BE2C (cell line): ENCODE measurements at regions not wholly inside any gene's neighbourhood (a gene's known extent, or its start where the extent isn't known, plus 50 kb on each side); places are given as distances from the start of the nearest gene placed in this dataset.

Experiments used
- DNase-seq: peaks from one replicate; pipeline ENCODE4 v3.0.0-alpha.2; 2020
- H3K27me3 ChIP-seq: fragments of 250-450 bp; sonication (Bioruptor Pico); 2 replicates; pipeline ENCODE4 v1.5.1; 2020; ENCODE audit warnings: mild to moderate bottlenecking
- H3K36me3 ChIP-seq: fragments of 250-450 bp; sonication (Bioruptor Pico); 2 replicates; pipeline ENCODE4 v1.5.1; 2020; ENCODE audit warnings: mild to moderate bottlenecking
- H3K4me1 ChIP-seq: fragments of 250-450 bp; sonication (Bioruptor Pico); 2 replicates; pipeline ENCODE4 v1.5.1; 2020
- H3K4me3 ChIP-seq: 2 replicates; pipeline ENCODE4 v1.5.1; 2011; ENCODE audit warnings: low read depth, low read length
- H3K9me3 ChIP-seq: fragments of 250-450 bp; sonication (Bioruptor Pico); 2 replicates; pipeline ENCODE4 v1.5.1; 2020
- CTCF ChIP-seq: IDR thresholded peaks from 2 replicates; pipeline ENCODE4 v1.5.1; 2012; ENCODE audit warnings: mild to moderate bottlenecking, low read depth, low read length

- no peak for TF ChIP-seq CTCF
- no peaks in the 10 kb centered on the region for H3K9me3 ChIP-seq
- H3K4me1 ChIP-seq: no peaks in the 10 kb centered on the region
- H3K27me3 ChIP-seq: no peaks in the 10 kb centered on the region
- no peaks in the 10 kb centered on the region for H3K36me3 ChIP-seq
- no peak for DNase-seq
- H3K4me3 ChIP-seq: no peak overlapping the region
These were observed 68.3 kb upstream of the CLDN5 start for GRCh38 chr22:19592464-19592863.

DNA sequence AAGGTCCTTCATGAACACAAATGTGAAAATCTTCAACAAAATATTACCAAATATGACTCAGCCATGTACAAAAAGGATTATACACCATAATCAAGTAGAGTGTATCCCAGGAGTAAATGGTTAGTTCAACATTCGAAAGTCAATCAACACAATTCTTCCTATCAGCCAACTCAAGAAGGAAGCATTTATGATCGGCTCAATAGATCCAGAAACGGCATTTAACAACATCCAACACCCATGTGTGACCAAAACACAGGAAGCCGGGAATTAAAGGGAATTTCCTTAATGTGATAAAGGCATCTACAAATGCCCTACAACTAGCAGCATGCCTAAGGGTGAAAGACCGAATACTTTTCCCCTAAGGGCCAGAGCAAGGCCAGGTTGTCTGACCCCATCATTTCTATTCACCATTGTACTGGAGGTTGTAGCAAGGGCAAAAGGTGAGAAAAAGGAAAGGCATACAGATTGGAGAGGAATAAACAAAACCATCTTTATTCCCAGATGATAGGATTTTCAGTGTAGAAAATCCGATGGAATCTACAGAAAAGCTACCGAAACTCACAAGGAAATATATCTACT, 69.9 kb upstream of the CLDN5 start:
- no peak for TF ChIP-seq CTCF
- no peaks in the 10 kb centered on the region for H3K9me3 ChIP-seq
- no peaks in the 10 kb centered on the region for H3K36me3 ChIP-seq
- H3K27me3 ChIP-seq: no peaks in the 10 kb centered on the region
- no peaks in the 10 kb centered on the region for H3K4me1 ChIP-seq
- no peak for DNase-seq
- H3K4me3 ChIP-seq: no peak overlapping the region

DNA sequence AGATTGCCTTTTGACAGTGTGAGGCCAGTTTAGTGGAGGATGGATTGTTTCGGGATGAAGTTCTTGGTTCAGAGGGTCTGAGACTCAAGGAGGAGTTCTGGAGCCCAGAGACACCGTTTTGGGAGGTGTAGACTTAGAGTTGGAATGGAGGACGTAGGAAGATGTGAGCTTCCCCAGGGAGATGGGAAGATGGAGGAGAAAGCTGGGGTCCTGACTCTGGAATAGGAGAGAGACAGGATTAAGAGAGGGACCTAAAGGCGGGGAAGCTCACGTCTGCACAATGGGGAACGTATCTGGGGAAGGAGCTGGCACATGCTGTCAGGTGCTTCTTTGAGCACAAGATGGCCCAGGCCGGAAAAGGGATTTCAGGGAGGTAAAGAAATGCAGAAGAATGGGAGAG, 71.3 kb upstream of the CLDN5 start:
- DNase-seq: no peak
- no peaks in the 10 kb centered on the region for H3K36me3 ChIP-seq
- H3K27me3 ChIP-seq: no peaks in the 10 kb centered on the region
- TF ChIP-seq CTCF: no peak
- H3K9me3 ChIP-seq: no peaks in the 10 kb centered on the region
- H3K4me1 ChIP-seq: no peaks in the 10 kb centered on the region
- H3K4me3 ChIP-seq: no peak overlapping the region

DNA sequence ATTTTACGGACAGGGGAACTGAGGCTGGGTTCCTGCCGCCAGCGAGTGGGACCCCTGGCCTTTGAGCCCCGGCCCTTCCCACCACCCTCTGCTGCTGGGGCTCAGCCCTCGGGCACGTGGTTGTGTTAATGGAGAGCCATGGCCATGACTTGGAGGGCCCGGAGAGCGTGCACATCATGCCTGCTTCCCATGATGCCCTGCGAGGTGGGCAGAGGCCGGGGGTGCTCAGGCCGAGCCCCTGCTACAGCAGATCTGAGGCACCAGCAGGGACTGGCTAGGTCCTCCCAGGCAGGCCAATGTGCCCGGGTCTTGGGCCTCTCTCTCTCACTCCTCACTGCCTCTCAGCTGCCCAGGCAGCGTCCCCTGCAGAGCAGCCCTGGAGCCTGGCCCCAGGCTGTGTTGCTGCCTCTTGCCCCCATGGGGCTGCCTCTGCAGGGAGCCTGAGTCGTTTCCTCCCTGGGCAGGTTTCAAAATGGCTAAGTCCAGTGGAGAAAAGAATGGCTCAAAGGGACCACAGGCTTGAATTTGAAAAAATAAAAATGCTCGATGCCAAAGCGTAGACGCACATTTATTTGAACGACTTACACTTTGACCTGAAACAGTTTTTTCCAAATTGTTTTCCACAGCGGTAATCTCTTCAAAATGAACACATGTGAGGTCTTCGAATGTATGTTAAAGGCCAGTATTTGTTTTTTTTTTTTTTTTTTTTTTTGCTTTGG, 72.6 kb upstream of the CLDN5 start:
- no peaks in the 10 kb centered on the region for H3K9me3 ChIP-seq
- no peak for TF ChIP-seq CTCF
- no peaks in the 10 kb centered on the region for H3K4me1 ChIP-seq
- H3K27me3 ChIP-seq: no peaks in the 10 kb centered on the region
- no peaks in the 10 kb centered on the region for H3K36me3 ChIP-seq
- no peak overlapping the region for H3K4me3 ChIP-seq
- DNase-seq: no peak

GRCh38 chr22:19597399-19597735, 73.2 kb upstream of the CLDN5 start:
- no peaks in the 10 kb centered on the region for H3K9me3 ChIP-seq
- DNase-seq: no peak
- no peak for TF ChIP-seq CTCF
- H3K4me3 ChIP-seq: no peak overlapping the region
- no peaks in the 10 kb centered on the region for H3K36me3 ChIP-seq
- no peaks in the 10 kb centered on the region for H3K27me3 ChIP-seq
- no peaks in the 10 kb centered on the region for H3K4me1 ChIP-seq

GRCh38 chr22:19598054-19598855, 74.0 kb upstream of the CLDN5 start:
- no peaks in the 10 kb centered on the region for H3K36me3 ChIP-seq
- H3K27me3 ChIP-seq: no peaks in the 10 kb centered on the region
- H3K4me1 ChIP-seq: no peaks in the 10 kb centered on the region
- no peak for DNase-seq
- no peaks in the 10 kb centered on the region for H3K9me3 ChIP-seq
- TF ChIP-seq CTCF: no peak
- H3K4me3 ChIP-seq: no peak overlapping the region
